ENCODE measurements at regions not wholly inside any gene's neighbourhood (a gene's known extent, or its start where the extent isn't known, plus 50 kb on each side); places are given as distances from the start of the nearest gene placed in this dataset.

GRCh38 chr11:80129396-80129795, 688.6 kb upstream of the TENM4 start:
- TF ChIP-seq, protein P1, sequence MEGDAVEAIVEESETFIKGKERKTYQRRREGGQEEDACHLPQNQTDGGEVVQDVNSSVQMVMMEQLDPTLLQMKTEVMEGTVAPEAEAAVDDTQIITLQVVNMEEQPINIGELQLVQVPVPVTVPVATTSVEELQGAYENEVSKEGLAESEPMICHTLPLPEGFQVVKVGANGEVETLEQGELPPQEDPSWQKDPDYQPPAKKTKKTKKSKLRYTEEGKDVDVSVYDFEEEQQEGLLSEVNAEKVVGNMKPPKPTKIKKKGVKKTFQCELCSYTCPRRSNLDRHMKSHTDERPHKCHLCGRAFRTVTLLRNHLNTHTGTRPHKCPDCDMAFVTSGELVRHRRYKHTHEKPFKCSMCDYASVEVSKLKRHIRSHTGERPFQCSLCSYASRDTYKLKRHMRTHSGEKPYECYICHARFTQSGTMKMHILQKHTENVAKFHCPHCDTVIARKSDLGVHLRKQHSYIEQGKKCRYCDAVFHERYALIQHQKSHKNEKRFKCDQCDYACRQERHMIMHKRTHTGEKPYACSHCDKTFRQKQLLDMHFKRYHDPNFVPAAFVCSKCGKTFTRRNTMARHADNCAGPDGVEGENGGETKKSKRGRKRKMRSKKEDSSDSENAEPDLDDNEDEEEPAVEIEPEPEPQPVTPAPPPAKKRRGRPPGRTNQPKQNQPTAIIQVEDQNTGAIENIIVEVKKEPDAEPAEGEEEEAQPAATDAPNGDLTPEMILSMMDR (conservative IDR thresholded peaks at IDR 0.05; ENCODE audit: low read depth, low read length): no peak
- no peak for TF ChIP-seq MAFK (IDR thresholded peaks at IDR 0.05; ENCODE audit: low read depth, low read length)
- TF ChIP-seq POLR2A (IDR thresholded peaks at IDR 0.05; ENCODE audit: low read depth, low read length): no peak
- TF ChIP-seq, protein P2, sequence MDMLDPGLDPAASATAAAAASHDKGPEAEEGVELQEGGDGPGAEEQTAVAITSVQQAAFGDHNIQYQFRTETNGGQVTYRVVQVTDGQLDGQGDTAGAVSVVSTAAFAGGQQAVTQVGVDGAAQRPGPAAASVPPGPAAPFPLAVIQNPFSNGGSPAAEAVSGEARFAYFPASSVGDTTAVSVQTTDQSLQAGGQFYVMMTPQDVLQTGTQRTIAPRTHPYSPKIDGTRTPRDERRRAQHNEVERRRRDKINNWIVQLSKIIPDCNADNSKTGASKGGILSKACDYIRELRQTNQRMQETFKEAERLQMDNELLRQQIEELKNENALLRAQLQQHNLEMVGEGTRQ (IDR thresholded peaks at IDR 0.05; ENCODE audit: low read depth, low read length): no peak
